Small intestine (tissue), 7 donors: ENCODE measurements at regions not wholly inside any gene's neighbourhood (a gene's known extent, or its start where the extent isn't known, plus 50 kb on each side); places are given as distances from the start of the nearest gene placed in this dataset.
"Not testable (repeated sequence)": the region's sequence is repeated elsewhere in the genome, so short reads cannot be mapped to it uniquely, and the experiment has no call there.

ENCODE experiments used
- DNase-seq, 2 donors: peaks; one replicate each; pipeline versions ENCODE4 v3.0.0 to v3.0.0-alpha.2; 2013
- FAIRE-seq: peaks from 2 replicates; lab custom pipeline; 2012; peaks lifted over from hg19 to GRCh38; lab: Jason Lieb, UNC
- H3K27ac ChIP-seq, 3 donors: one replicate each; pipeline ENCODE4 v1.5.1; 2013; ENCODE audit warnings: low read length in 2 of 3, mild to moderate bottlenecking in 2 of 3, control low read depth in 1 of 3, inconsistent platforms in 1 of 3, low read depth in 1 of 3, moderate library complexity in 1 of 3
- H3K27me3 ChIP-seq, 3 donors: one replicate each; pipeline ENCODE4 v1.6.1; 2013; ENCODE audit warnings: low read length in 3 of 3, inconsistent platforms in 1 of 3; ENCODE audit not compliant: control insufficient read depth in 3 of 3, insufficient read depth in 3 of 3
- H3K36me3 ChIP-seq, 3 donors: one replicate each; pipeline ENCODE4 v1.6.1; 2013; ENCODE audit warnings: low read length in 3 of 3, inconsistent platforms in 1 of 3, low read depth in 1 of 3, mild to moderate bottlenecking in 1 of 3, moderate library complexity in 1 of 3; ENCODE audit not compliant: control insufficient read depth in 3 of 3, insufficient read depth in 2 of 3
- H3K4me1 ChIP-seq, 3 donors: one replicate each; pipeline ENCODE4 v1.6.1; 2013; ENCODE audit warnings: low read length in 2 of 3, inconsistent platforms in 1 of 3, low read depth in 1 of 3, mild to moderate bottlenecking in 1 of 3, moderate library complexity in 1 of 3; ENCODE audit not compliant: control insufficient read depth in 3 of 3, insufficient read depth in 2 of 3
- H3K4me3 ChIP-seq, 3 donors: one replicate each; pipeline ENCODE4 v1.5.1; 2013; ENCODE audit warnings: low read length in 3 of 3, control low read depth in 1 of 3, inconsistent platforms in 1 of 3, low read depth in 1 of 3, mild to moderate bottlenecking in 1 of 3, moderate library complexity in 1 of 3
- H3K9me3 ChIP-seq, 2 donors: one replicate each; pipeline ENCODE4 v1.6.1; 2013; ENCODE audit warnings: low read depth in 1 of 2, low read length in 1 of 2; ENCODE audit not compliant: control insufficient read depth in 2 of 2, insufficient read depth in 1 of 2
- WGBS, 3 donors: extraction: QIAGEN DNeasy Blood & Tissue Kit; methylation state at CpG; one replicate each; pipeline ENCODE4 v1.1.7; 2013; 5-methylcytosine and 5-hydroxymethylcytosine counted together
- donor health status: healthy with polysubstance abuse.
- donor health status: control.
- donor health status: control.
- donor health status: Bipolar disorder and iron deficiency.
- donor health status: healthy.

- Histone ChIP-seq H3K27ac (no peak overlapping the region), H3K36me3 (peaks cover 0 to 2% (median 0%) of the 10 kb centered on the region in 3 donors), H3K4me3 (no peak overlapping the region), H3K4me1 (no peaks in the 10 kb centered on the region), H3K9me3 (peaks cover 0 to 4% of the 10 kb centered on the region in 2 donors), H3K27me3 (no peaks in the 10 kb centered on the region)
- FAIRE-seq: no peak
- no peak for DNase-seq
- 87 to 93% (median 92%) methylated on average over 11 of the region's 11 CpGs for WGBS, 3 donors
Observed at GRCh38 chr18:23324056-23324811, 128.9 kb upstream of the RIOK3 start.

- no peak overlapping the region for H3K4me3 ChIP-seq
- WGBS, 3 donors: 88 to 94% (median 90%) methylated on average over 4 of the region's 4 CpGs
- FAIRE-seq (no peak), DNase-seq (no peak)
- H3K27me3 ChIP-seq: no peaks in the 10 kb centered on the region
- no peaks in the 10 kb centered on the region for H3K4me1 ChIP-seq
- H3K9me3 ChIP-seq: peaks cover 0 to 4% of the 10 kb centered on the region in 2 donors
- peaks cover 0 to 2% (median 0%) of the 10 kb centered on the region in 3 donors for H3K36me3 ChIP-seq
- no peak overlapping the region for H3K27ac ChIP-seq
Observed at GRCh38 chr18:23324861-23325260, 128.2 kb upstream of the RIOK3 start.

- not testable (repeated sequence) for H3K27ac ChIP-seq, H3K4me3 ChIP-seq, H3K4me1 ChIP-seq, H3K9me3 ChIP-seq, H3K27me3 ChIP-seq, FAIRE-seq, DNase-seq
- 96 to 98% (median 96%) methylated on average over 3 of the region's 3 CpGs for WGBS, 3 donors
- peaks cover 0 to 14% (median 0%) of the 10 kb centered on the region in 3 donors for H3K36me3 ChIP-seq
Observed at GRCh38 chr18:23329671-23330070, 123.4 kb upstream of the RIOK3 start.

- no peak for FAIRE-seq
- Histone ChIP-seq H3K4me3 (no peak overlapping the region), H3K27me3 (no peaks in the 10 kb centered on the region), H3K4me1 (no peaks in the 10 kb centered on the region), H3K27ac (no peak overlapping the region), H3K36me3 (peaks cover 0 to 12% (median 0%) of the 10 kb centered on the region in 3 donors), H3K9me3 (peaks cover 0 to 4% of the 10 kb centered on the region in 2 donors)
- DNase-seq: no peak
- 88 to 96% (median 89%) methylated on average over 8 of the region's 8 CpGs for WGBS, 3 donors
Observed at GRCh38 chr18:23330423-23330822, 122.7 kb upstream of the RIOK3 start.

- no peak for FAIRE-seq
- H3K4me1 ChIP-seq: no peaks in the 10 kb centered on the region
- no peak for DNase-seq
- WGBS, 3 donors: 62 to 88% (median 78%) methylated on average over 22 of the region's 22 CpGs
- no peak overlapping the region for H3K27ac ChIP-seq
- peaks cover 0 to 12% (median 0%) of the 10 kb centered on the region in 3 donors for H3K36me3 ChIP-seq
- H3K4me3 ChIP-seq: no peak overlapping the region
- H3K27me3 ChIP-seq: no peaks in the 10 kb centered on the region
- no peaks in the 10 kb centered on the region for H3K9me3 ChIP-seq
Observed at GRCh38 chr18:23331091-23331920, 121.8 kb upstream of the RIOK3 start.

- FAIRE-seq (no peak), DNase-seq (no peak)
- H3K27ac ChIP-seq: no peak overlapping the region
- no peaks in the 10 kb centered on the region for H3K4me1 ChIP-seq
- WGBS, 3 donors: 96 to 100% (median 97%) methylated on average over 2 of the region's 2 CpGs
- H3K4me3 ChIP-seq: no peak overlapping the region
- no peaks in the 10 kb centered on the region for H3K27me3 ChIP-seq
- H3K9me3 ChIP-seq: no peaks in the 10 kb centered on the region
- H3K36me3 ChIP-seq: peaks cover 0 to 12% (median 0%) of the 10 kb centered on the region in 3 donors
Observed at GRCh38 chr18:23332356-23332755, 120.7 kb upstream of the RIOK3 start.

GRCh38 chr18:23333827-23334226 lies 119.3 kb upstream of the RIOK3 start:
- Histone ChIP-seq H3K9me3 (no peaks in the 10 kb centered on the region), H3K36me3 (peaks cover 0 to 12% (median 0%) of the 10 kb centered on the region in 3 donors), H3K4me1 (no peaks in the 10 kb centered on the region), H3K27ac (no peak overlapping the region), H3K4me3 (no peak overlapping the region), H3K27me3 (no peaks in the 10 kb centered on the region)
- DNase-seq: no peak
- 47 to 71% (median 55%) methylated on average over 2 of the region's 2 CpGs for WGBS, 3 donors
- no peak for FAIRE-seq

- no peaks in the 10 kb centered on the region for H3K4me1 ChIP-seq
- H3K4me3 ChIP-seq: no peak overlapping the region
- DNase-seq: no peak
- H3K27ac ChIP-seq: no peak overlapping the region
- FAIRE-seq: no peak
- WGBS, 3 donors: 96 to 98% (median 97%) methylated on average over 13 of the region's 13 CpGs
- no peaks in the 10 kb centered on the region for H3K27me3 ChIP-seq
- H3K36me3 ChIP-seq: peaks cover 0 to 12% (median 0%) of the 10 kb centered on the region in 3 donors
- no peaks in the 10 kb centered on the region for H3K9me3 ChIP-seq
Observed at GRCh38 chr18:23334569-23334968, 118.5 kb upstream of the RIOK3 start.
